RWPE2 (cell line): ENCODE measurements at regions not wholly inside any gene's neighbourhood (a gene's known extent, or its start where the extent isn't known, plus 50 kb on each side); places are given as distances from the start of the nearest gene placed in this dataset.

Experiments
- ATAC-seq: fragments of 200-7000 bp; cut with Tn5 transposase; 3 replicates; pipeline ENCODE4 v1.9.1; 2021; ENCODE audit warnings: low read depth
- DNase-seq: peaks from one replicate; pipeline ENCODE4 v3.0.0-alpha.2; 2020; ENCODE audit warnings: low spot score
- H3K27ac ChIP-seq: fragments of 450-650 bp; 2 replicates; pipeline ENCODE4 v1.5.1; 2017; ENCODE audit warnings: mild to moderate bottlenecking; ENCODE audit not compliant: poor library complexity, severe bottlenecking
- H3K27me3 ChIP-seq: fragments of 250-450 bp; sonication (Bioruptor Pico); 2 replicates; pipeline ENCODE4 v1.5.1; 2021; ENCODE audit warnings: mild to moderate bottlenecking, moderate library complexity; ENCODE audit not compliant: insufficient read depth, poor library complexity, severe bottlenecking
- H3K36me3 ChIP-seq: fragments of 250-450 bp; sonication (Bioruptor Pico); 2 replicates; pipeline ENCODE4 v1.5.1; 2020; ENCODE audit warnings: low read depth, mild to moderate bottlenecking, moderate library complexity
- H3K4me1 ChIP-seq: fragments of 250-450 bp; sonication (Bioruptor Pico); 2 replicates; pipeline ENCODE4 v1.5.1; 2021; ENCODE audit warnings: mild to moderate bottlenecking, moderate library complexity; ENCODE audit not compliant: insufficient read depth, poor library complexity, severe bottlenecking
- H3K4me3 ChIP-seq: fragments of 250-450 bp; sonication (Bioruptor Pico); 2 replicates; pipeline ENCODE4 v1.5.1; 2021; ENCODE audit warnings: mild to moderate bottlenecking, moderate library complexity; ENCODE audit not compliant: severe bottlenecking
- H3K9me3 ChIP-seq: fragments of 250-450 bp; sonication (Bioruptor Pico); 2 replicates; pipeline ENCODE4 v1.5.1; 2021; ENCODE audit warnings: mild to moderate bottlenecking, moderate library complexity; ENCODE audit not compliant: severe bottlenecking
- TF ChIP-seq, protein P1 (sequence below): fragments of 450-650 bp; IDR thresholded peaks from one replicate; pipeline ENCODE4 v1.5.1; 2017; ENCODE audit warnings: mild to moderate bottlenecking, moderate library complexity; ENCODE audit not compliant: poor library complexity, severe bottlenecking

DNA sequence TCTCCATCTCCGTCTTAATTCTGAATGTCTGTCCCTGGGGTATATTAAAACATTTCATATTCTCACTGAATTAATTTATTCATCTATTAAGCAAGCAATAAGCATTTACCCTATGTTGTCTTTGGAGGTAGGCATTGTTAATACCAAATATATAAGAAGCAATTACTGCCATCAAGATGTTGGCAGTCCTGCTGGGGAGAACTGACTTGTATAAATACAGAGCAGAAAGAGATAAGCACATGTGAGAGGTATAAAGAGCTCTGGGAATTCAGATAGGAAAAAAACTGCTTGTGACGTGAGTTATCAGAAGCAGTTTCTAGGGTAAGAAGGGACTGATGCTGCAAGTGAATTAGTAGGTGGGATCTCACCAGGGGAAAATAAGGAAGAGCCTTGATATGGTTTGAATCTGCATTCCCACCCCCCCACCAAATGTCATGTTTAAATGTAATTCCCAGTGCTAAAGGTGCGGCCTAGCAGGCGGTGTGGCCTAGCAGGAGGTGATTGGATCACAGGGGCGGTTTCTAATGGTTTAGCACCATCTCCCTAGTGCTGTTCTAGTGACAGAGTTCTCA, 286.8 kb downstream of the RAD51AP2 start:
- no peaks in the 10 kb centered on the region for H3K9me3 ChIP-seq
- no peaks in the 10 kb centered on the region for H3K36me3 ChIP-seq
- no peak for ATAC-seq
- no peak for DNase-seq
- TF ChIP-seq, protein P1, sequence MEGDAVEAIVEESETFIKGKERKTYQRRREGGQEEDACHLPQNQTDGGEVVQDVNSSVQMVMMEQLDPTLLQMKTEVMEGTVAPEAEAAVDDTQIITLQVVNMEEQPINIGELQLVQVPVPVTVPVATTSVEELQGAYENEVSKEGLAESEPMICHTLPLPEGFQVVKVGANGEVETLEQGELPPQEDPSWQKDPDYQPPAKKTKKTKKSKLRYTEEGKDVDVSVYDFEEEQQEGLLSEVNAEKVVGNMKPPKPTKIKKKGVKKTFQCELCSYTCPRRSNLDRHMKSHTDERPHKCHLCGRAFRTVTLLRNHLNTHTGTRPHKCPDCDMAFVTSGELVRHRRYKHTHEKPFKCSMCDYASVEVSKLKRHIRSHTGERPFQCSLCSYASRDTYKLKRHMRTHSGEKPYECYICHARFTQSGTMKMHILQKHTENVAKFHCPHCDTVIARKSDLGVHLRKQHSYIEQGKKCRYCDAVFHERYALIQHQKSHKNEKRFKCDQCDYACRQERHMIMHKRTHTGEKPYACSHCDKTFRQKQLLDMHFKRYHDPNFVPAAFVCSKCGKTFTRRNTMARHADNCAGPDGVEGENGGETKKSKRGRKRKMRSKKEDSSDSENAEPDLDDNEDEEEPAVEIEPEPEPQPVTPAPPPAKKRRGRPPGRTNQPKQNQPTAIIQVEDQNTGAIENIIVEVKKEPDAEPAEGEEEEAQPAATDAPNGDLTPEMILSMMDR, result no peak
- H3K27ac ChIP-seq, result no peak overlapping the region
- H3K4me1 ChIP-seq, result no peaks in the 10 kb centered on the region
- no peaks in the 10 kb centered on the region for H3K27me3 ChIP-seq
- H3K4me3 ChIP-seq, result no peak overlapping the region

DNA sequence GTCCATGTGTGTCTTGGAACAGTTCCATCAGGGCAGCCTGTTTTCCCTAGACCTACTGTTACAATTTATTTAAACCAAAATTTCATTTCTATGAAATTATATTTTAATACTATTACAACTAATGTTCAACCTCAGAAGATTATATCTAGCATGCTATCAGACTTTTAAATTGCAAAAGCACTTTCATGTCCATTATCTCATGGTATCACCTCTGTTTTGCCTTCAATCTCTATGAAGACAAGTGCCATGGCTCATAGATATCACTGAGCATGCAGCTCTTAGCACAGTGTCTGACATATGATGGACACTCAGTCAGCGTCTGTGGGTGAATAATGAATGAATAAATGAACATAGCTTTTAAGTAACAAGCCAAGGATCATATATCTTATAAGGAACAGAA, 288.8 kb downstream of the RAD51AP2 start:
- DNase-seq (no peak), ATAC-seq (no peak)
- Histone ChIP-seq H3K9me3 (no peaks in the 10 kb centered on the region), H3K27me3 (no peaks in the 10 kb centered on the region), H3K27ac (no peak overlapping the region), H3K36me3 (no peaks in the 10 kb centered on the region), H3K4me1 (no peaks in the 10 kb centered on the region), H3K4me3 (no peak overlapping the region)
- TF ChIP-seq, protein P1, result no peak

DNA sequence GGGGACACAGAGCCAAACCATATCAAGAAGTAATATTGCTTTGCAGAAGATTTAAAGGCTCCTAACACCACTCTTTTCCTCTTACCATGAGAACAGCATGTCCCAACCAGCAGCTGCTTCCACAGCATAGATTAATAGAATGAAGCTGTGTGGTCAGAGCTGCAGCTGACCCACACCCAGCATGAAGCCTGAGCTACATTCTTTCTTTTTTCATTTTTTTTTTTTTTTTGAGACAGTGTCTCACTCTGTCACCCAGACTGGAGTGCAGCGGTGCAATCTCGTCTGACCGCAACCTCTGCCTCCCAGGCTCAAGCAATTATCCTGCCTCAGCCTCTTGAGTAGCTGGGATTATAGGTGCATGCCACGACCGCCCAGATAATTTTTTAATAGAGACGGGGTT, 289.8 kb downstream of the RAD51AP2 start:
- no peaks in the 10 kb centered on the region for H3K4me1 ChIP-seq
- TF ChIP-seq, protein P1, result no peak
- no peak overlapping the region for H3K27ac ChIP-seq
- no peaks in the 10 kb centered on the region for H3K27me3 ChIP-seq
- no peak overlapping the region for H3K4me3 ChIP-seq
- no peaks in the 10 kb centered on the region for H3K36me3 ChIP-seq
- DNase-seq (no peak), ATAC-seq (no peak)
- no peaks in the 10 kb centered on the region for H3K9me3 ChIP-seq

DNA sequence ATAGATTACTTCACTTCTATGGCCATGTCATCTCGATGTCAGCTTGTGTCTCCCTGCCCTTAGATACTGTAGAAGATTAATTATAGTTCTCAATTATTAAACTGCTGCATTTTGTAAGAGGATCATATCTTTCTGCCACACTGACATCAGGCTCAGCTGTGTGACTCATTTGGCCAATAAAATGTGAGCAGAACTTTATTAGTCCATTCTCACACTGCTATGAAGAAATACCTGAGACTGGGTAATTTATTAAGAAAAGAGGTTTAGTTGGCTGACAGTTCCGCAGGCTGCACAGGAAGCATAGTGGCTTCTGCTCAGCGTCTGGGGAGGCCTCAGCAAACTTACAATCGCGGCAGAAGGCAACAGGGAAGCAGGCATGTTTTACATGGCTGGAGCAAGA, 290.4 kb downstream of the RAD51AP2 start:
- no peak for ATAC-seq
- Histone ChIP-seq H3K9me3 (no peaks in the 10 kb centered on the region), H3K4me3 (no peak overlapping the region), H3K36me3 (no peaks in the 10 kb centered on the region), H3K27me3 (no peaks in the 10 kb centered on the region), H3K4me1 (no peaks in the 10 kb centered on the region), H3K27ac (no peak overlapping the region)
- TF ChIP-seq, protein P1, result no peak
- DNase-seq, result no peak

DNA sequence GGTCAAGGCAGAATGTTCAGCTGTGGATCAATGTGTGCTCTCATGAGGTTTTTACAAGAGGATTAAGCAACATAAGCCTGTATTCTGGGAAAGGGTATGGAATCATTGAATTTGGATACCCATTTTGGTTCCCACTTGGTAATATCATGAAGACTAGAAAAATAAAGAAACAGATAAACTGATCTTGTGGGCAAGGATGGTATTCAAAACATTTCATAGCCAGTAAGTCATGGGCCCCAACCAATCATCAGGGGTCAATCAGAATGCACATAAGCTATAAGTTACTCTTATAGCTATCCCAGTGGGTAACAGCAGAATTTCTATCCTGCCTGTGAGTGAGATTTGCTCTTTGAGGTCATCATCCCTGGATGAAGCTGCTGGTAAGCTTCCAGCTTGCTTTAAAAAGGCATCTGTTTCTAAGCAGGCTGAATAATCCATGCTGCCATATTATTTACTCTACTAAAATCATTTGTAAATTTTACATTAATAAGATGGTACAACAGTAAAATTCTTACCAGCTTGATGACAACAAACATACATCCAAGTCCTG, 291.2 kb downstream of the RAD51AP2 start:
- no peak for DNase-seq
- ATAC-seq, result no peak
- no peaks in the 10 kb centered on the region for H3K4me1 ChIP-seq

More for the DNA sequence above, 291.2 kb downstream of the RAD51AP2 start:
- Histone ChIP-seq H3K9me3 (no peaks in the 10 kb centered on the region), H3K4me3 (no peak overlapping the region), H3K36me3 (no peaks in the 10 kb centered on the region), H3K27ac (no peak overlapping the region), H3K27me3 (no peaks in the 10 kb centered on the region)
- TF ChIP-seq, protein P1, result no peak
